HCT116 (cell line): ENCODE measurements at regions not wholly inside any gene's neighbourhood (a gene's known extent, or its start where the extent isn't known, plus 50 kb on each side); places are given as distances from the start of the nearest gene placed in this dataset.

ENCODE experiments used
- EGR1 ChIP-seq: IDR thresholded peaks from 2 replicates; pipeline ENCODE4 v1.6.1; 2012; ENCODE audit warnings: low read depth
- JUND ChIP-seq: IDR thresholded peaks from 2 replicates; pipeline ENCODE4 v1.6.1; 2012
- POLR2A ChIP-seq: IDR thresholded peaks from 2 replicates; pipeline ENCODE4 v1.7.0; 2011; ENCODE audit warnings: borderline replicate concordance; ENCODE audit not compliant: insufficient read depth, insufficient read length; ENCODE audit errors: extremely low read depth
- POLR2AphosphoS5 ChIP-seq: IDR thresholded peaks from 2 replicates; pipeline ENCODE4 v1.6.1; 2011; ENCODE audit warnings: mild to moderate bottlenecking, low read depth, low read length, moderate library complexity
- RAD21 ChIP-seq: IDR thresholded peaks from 2 replicates; pipeline ENCODE4 v1.6.1; 2012; ENCODE audit warnings: low read depth, mild to moderate bottlenecking
- SIN3A ChIP-seq: IDR thresholded peaks from 2 replicates; pipeline ENCODE4 v1.6.1; 2012; ENCODE audit warnings: low read depth
- TF ChIP-seq, protein P1 (sequence below), 3 experiments: fragments of 200-600 bp in 1 of 3; sonication (generic) in 1 of 3; IDR thresholded peaks in 2 of 3; conservative IDR thresholded peaks in 1 of 3; 2 replicates each; pipeline ENCODE4 v1.5.1; 2012 to 2017; ENCODE audit warnings: low read depth in 2 of 3, low read length in 2 of 3, antibody characterized with exemption in 1 of 3, borderline replicate concordance in 1 of 3, control low read depth in 1 of 3, mild to moderate bottlenecking in 1 of 3, mixed read lengths in 1 of 3, mixed run types in 1 of 3, moderate library complexity in 1 of 3; ENCODE audit not compliant: insufficient read depth in 1 of 3

DNA sequence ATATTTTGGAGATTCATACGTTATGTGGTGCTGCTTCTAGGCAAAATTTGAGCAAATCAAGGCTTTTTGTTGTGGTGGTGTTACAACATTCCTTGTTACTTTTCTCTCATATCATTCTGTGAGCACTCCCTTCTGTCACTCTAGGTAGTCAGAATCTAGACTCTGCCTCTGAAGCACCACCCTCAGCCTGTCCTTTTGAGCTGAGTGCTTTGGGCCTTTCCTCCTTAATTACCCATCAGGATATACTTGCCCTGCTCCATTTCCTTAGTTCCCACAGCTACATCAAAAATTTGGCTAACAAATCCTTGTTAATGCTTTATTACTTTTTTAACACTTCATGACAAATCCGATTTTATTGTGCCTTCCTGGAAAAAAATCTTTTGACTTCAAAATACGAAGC is 289.6 kb downstream of the CALCRL start:
- TF ChIP-seq, protein P1, sequence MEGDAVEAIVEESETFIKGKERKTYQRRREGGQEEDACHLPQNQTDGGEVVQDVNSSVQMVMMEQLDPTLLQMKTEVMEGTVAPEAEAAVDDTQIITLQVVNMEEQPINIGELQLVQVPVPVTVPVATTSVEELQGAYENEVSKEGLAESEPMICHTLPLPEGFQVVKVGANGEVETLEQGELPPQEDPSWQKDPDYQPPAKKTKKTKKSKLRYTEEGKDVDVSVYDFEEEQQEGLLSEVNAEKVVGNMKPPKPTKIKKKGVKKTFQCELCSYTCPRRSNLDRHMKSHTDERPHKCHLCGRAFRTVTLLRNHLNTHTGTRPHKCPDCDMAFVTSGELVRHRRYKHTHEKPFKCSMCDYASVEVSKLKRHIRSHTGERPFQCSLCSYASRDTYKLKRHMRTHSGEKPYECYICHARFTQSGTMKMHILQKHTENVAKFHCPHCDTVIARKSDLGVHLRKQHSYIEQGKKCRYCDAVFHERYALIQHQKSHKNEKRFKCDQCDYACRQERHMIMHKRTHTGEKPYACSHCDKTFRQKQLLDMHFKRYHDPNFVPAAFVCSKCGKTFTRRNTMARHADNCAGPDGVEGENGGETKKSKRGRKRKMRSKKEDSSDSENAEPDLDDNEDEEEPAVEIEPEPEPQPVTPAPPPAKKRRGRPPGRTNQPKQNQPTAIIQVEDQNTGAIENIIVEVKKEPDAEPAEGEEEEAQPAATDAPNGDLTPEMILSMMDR (IDR thresholded peaks at IDR 0.05 in 2 of 3, conservative IDR thresholded peaks at IDR 0.05 in 1 of 3; ENCODE audit: borderline replicate concordance in 1 of 3, insufficient read depth in 1 of 3, low read depth in 2 of 3, low read length in 2 of 3), result no peak
- TF ChIP-seq JUND (no peak), POLR2AphosphoS5 (no peak), EGR1 (no peak), SIN3A (no peak), RAD21 (no peak), POLR2A (no peak)
